ENCODE measurements at regions not wholly inside any gene's neighbourhood (a gene's known extent, or its start where the extent isn't known, plus 50 kb on each side); places are given as distances from the start of the nearest gene placed in this dataset.

DNA sequence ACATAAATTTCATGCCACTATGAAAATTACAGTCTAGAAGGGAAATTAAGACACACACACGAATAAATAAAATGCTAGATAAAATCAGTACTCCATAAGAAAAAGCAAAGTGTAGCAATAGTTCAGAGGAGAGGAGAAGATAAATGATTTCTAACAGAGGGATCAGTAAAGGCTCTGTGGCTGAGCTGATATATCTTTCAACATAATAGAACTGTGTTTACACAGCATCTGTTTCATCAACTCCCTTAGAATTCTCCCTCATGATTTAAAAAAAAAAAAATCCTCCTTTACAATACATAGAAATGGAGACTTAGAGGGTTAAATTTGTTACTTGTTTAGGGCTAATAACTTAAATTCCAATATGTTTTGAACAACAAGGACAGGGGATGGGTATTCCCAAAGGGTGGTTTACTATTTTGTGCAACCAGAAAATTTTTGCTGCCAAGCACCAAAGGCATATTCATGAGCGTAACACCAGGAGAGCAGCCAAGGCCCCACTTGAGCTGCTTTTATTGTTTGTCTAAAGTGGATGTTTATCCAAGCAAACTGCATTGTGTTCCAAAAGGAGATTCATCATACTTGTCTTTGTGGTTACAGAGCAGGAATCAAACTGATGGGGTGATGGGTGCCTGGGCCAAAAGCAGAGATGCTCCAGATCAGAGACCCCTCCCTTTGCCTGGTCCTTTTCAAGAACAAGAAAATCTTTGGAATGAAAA is 162.7 kb downstream of the BMP4 start:
- no peak overlapping the region for H3K4me3 ChIP-seq (ENCODE audit: low read depth, low read length)
- CTCF ChIA-PET, result no interaction called here
- H3K27me3 ChIP-seq (ENCODE audit: control insufficient read depth, insufficient read depth, low read length), result peaks cover 3% of the 10 kb centered on the region
- POLR2A ChIA-PET, result no interaction called here
- TF ChIP-seq, protein P1, sequence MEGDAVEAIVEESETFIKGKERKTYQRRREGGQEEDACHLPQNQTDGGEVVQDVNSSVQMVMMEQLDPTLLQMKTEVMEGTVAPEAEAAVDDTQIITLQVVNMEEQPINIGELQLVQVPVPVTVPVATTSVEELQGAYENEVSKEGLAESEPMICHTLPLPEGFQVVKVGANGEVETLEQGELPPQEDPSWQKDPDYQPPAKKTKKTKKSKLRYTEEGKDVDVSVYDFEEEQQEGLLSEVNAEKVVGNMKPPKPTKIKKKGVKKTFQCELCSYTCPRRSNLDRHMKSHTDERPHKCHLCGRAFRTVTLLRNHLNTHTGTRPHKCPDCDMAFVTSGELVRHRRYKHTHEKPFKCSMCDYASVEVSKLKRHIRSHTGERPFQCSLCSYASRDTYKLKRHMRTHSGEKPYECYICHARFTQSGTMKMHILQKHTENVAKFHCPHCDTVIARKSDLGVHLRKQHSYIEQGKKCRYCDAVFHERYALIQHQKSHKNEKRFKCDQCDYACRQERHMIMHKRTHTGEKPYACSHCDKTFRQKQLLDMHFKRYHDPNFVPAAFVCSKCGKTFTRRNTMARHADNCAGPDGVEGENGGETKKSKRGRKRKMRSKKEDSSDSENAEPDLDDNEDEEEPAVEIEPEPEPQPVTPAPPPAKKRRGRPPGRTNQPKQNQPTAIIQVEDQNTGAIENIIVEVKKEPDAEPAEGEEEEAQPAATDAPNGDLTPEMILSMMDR (IDR thresholded peaks at IDR 0.05; ENCODE audit: low read depth, low read length), result no peak
- no peak overlapping the region for H3K27ac ChIP-seq (ENCODE audit: low read depth, low read length)
- no peak for DNase-seq (ENCODE audit: low read depth, low spot score)
- no peaks in the 10 kb centered on the region for H3K9me3 ChIP-seq (ENCODE audit: control insufficient read depth, insufficient read depth, low read length)

DNA sequence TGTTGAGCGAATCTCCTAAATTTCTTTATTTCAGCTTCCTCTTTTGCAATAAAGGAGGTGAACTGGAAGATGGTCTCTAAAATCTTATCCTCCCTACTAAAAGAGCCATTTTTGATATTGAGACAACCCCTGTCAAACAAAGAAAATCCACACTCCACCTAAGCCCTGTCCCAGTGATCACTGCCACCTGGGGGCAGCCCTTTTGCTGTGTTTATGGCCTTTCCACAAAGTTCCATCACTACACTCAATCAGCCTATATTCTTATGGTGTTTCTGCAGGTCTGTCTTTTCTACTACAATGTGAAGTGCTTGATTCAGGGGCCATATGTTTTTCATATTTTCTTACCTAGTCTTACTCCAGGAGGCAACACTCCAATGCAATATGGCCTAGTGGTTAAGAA is 163.7 kb downstream of the BMP4 start:
- Histone ChIP-seq H3K27me3 (ENCODE audit: control insufficient read depth, insufficient read depth, low read length) (peaks cover 3% of the 10 kb centered on the region), H3K27ac (ENCODE audit: low read depth, low read length) (no peak overlapping the region), H3K4me3 (ENCODE audit: low read depth, low read length) (no peak overlapping the region), H3K9me3 (ENCODE audit: control insufficient read depth, insufficient read depth, low read length) (no peaks in the 10 kb centered on the region)
- ChIA-PET CTCF (no interaction called here), POLR2A (no interaction called here)
- TF ChIP-seq, protein P1 (IDR thresholded peaks at IDR 0.05; ENCODE audit: low read depth, low read length), result no peak
- no peak for DNase-seq (ENCODE audit: low read depth, low spot score)

DNA sequence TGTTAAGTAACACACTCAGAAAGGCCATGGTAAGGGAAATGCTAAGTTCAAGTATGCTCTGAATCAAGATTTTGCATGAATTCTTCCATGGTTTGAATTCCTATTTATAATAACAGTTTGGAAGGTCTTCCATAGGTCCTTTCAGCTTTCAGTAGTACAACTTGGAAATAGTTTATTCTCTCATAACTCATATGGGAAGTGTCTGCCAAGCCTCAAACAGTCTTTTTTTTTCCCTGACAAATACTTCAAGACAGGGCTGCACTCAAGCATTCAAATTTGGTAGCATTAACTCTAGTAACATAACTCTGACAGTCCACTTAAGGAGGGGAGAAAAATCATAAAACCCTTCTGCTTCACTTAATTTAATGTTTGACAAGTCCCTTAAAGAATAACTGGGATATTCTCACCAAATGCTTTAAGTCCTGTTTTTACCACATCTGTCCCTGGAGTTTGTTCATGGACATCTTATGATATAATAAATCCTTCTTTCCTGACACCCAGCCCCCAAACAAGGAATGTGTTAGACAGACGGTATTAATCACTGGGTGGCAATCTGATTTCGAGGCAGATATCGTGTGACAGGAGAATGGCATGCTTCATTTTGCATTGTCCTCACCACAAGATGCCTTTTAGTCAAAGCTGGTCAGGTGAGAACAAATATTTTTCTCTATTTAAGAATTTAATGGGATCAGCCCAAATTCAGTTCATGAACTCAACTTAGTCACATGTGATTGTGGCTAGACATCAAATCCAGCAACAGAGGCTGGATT is 165.7 kb downstream of the BMP4 start:
- ChIA-PET CTCF (no interaction called here), POLR2A (no interaction called here)
- DNase-seq (ENCODE audit: low read depth, low spot score), result no peak
- TF ChIP-seq, protein P1 (IDR thresholded peaks at IDR 0.05; ENCODE audit: low read depth, low read length), result no peak
- Histone ChIP-seq H3K27ac (ENCODE audit: low read depth, low read length) (no peak overlapping the region), H3K9me3 (ENCODE audit: control insufficient read depth, insufficient read depth, low read length) (no peaks in the 10 kb centered on the region), H3K4me3 (ENCODE audit: low read depth, low read length) (no peak overlapping the region), H3K27me3 (ENCODE audit: control insufficient read depth, insufficient read depth, low read length) (peaks cover 6% of the 10 kb centered on the region)

DNA sequence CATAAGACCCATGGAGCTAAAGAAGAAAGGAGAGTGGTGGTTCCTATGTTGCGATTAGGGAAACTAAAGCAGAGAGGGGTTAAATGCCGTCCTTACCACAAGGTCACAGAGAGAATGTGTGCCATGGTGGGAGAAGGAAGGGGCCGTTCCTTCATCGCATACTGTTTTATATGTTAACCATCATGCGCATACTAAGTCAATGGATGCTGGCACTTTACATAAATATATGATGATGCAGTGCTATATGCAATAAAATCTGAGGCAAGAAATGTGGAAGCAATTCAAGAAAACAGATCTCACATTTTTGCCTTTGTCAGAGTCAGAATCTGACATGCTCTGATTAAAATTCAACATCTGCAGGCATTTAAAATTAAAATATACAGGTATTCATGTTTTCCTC is 168.1 kb downstream of the BMP4 start:
- TF ChIP-seq, protein P1 (IDR thresholded peaks at IDR 0.05; ENCODE audit: low read depth, low read length), result no peak
- Histone ChIP-seq H3K9me3 (ENCODE audit: control insufficient read depth, insufficient read depth, low read length) (no peaks in the 10 kb centered on the region), H3K27ac (ENCODE audit: low read depth, low read length) (no peak overlapping the region), H3K4me3 (ENCODE audit: low read depth, low read length) (no peak overlapping the region), H3K27me3 (ENCODE audit: control insufficient read depth, insufficient read depth, low read length) (peaks cover 3% of the 10 kb centered on the region)
- POLR2A ChIA-PET, result no interaction called here
- DNase-seq (ENCODE audit: low read depth, low spot score), result no peak
- CTCF ChIA-PET, result no interaction called here

DNA sequence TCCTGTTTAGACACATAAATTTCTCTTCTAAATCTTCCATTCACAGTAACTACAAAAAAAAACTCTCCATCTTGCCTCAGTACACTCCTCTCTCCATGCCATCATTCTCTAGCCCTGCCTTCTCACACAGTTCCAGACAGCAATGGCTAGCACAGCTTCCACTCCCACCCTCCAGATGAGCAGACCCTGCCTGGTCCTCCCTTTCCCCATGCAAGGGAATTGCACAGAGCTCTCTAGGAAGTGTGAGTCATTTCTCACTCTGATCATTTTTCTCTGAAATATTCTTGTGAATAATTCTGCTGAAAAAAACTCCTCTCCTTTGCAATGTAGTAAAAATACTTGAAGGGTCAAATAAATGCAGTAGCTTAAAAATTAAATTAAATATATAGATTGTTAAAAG is 170.6 kb downstream of the BMP4 start:
- no peak for DNase-seq (ENCODE audit: low read depth, low spot score)
- H3K27ac ChIP-seq (ENCODE audit: low read depth, low read length), result no peak overlapping the region
- TF ChIP-seq, protein P1 (IDR thresholded peaks at IDR 0.05; ENCODE audit: low read depth, low read length), result no peak
- no peak overlapping the region for H3K4me3 ChIP-seq (ENCODE audit: low read depth, low read length)
- no peaks in the 10 kb centered on the region for H3K9me3 ChIP-seq (ENCODE audit: control insufficient read depth, insufficient read depth, low read length)
- POLR2A ChIA-PET, result no interaction called here
- CTCF ChIA-PET, result no interaction called here
- peaks cover 3% of the 10 kb centered on the region for H3K27me3 ChIP-seq (ENCODE audit: control insufficient read depth, insufficient read depth, low read length)
